H1 (cell line): ENCODE measurements at regions not wholly inside any gene's neighbourhood (a gene's known extent, or its start where the extent isn't known, plus 50 kb on each side); places are given as distances from the start of the nearest gene placed in this dataset.

Experiments
- CTCF ChIA-PET: fragments of 300-600 bp; sonication (Branson Sonifier 250); formaldehyde crosslinking; loops from one replicate; lab custom pipeline; 2021; ENCODE audit not compliant: partially characterized antibody; lab: Charles Lee
- POLR2A ChIA-PET: fragments of 300-600 bp; sonication (Branson Sonifier 250); formaldehyde crosslinking; loops from one replicate; lab custom pipeline; 2021; ENCODE audit warnings: inconsistent platforms; ENCODE audit not compliant: partially characterized antibody; lab: Charles Lee
- DNase-seq, 2 experiments: peaks; one replicate each; pipeline versions ENCODE4 v3.0.0 to v3.0.0-alpha.2; 2010 to 2022; ENCODE audit warnings: low spot score in 2 of 2, low read depth in 1 of 2, mixed read lengths in 1 of 2
- FAIRE-seq: peaks from 2 replicates; lab custom pipeline; 2011; peaks lifted over from hg19 to GRCh38; lab: Jason Lieb, UNC
- H2AFZ ChIP-seq: 2 replicates; pipeline ENCODE4 v1.8.1; 2012; ENCODE audit warnings: low read length, inconsistent platforms
- H2AK5ac ChIP-seq: 2 replicates; pipeline ENCODE4 v1.6.1; 2013; ENCODE audit warnings: low read depth, low read length
- H2BK120ac ChIP-seq: replicated peaks from 2 replicates; pipeline ENCODE3; 2013; ENCODE audit warnings: low read depth, low read length, inconsistent platforms
- H2BK12ac ChIP-seq: 2 replicates; pipeline ENCODE4 v1.6.1; 2013; ENCODE audit warnings: low read depth, low read length
- H2BK15ac ChIP-seq: 2 replicates; pipeline ENCODE4 v1.6.1; 2013; ENCODE audit warnings: low read length
- H2BK20ac ChIP-seq: 2 replicates; pipeline ENCODE4 v1.6.1; 2013; ENCODE audit warnings: low read length
- H2BK5ac ChIP-seq: 2 replicates; pipeline ENCODE4 v1.6.1; 2013; ENCODE audit warnings: low read depth, low read length
- H3K14ac ChIP-seq: 2 replicates; pipeline ENCODE4 v1.6.1; 2013; ENCODE audit warnings: inconsistent platforms; ENCODE audit not compliant: insufficient read length
- H3K18ac ChIP-seq: 2 replicates; pipeline ENCODE4 v1.6.1; 2013; ENCODE audit warnings: low read length; ENCODE audit errors: extremely low read depth
- H3K23ac ChIP-seq: 2 replicates; pipeline ENCODE4 v1.6.1; 2013; ENCODE audit warnings: inconsistent platforms; ENCODE audit not compliant: insufficient read length
- H3K23me2 ChIP-seq: 2 replicates; pipeline ENCODE4 v1.6.1; 2013; ENCODE audit warnings: low read depth, low read length
- H3K27ac ChIP-seq: 2 replicates; pipeline ENCODE4 v1.6.1; 2011; ENCODE audit warnings: low read depth, low read length, inconsistent platforms
- H3K27me3 ChIP-seq, 4 experiments: replicated peaks in 1 of 4; 1 replicate in 1 of 4; 2 replicates in 3 of 4; pipeline versions ENCODE4 v1.6.1 to v1.8.1; 2011 to 2013; ENCODE audit warnings: low read length in 3 of 4, mild to moderate bottlenecking in 3 of 4, inconsistent platforms in 2 of 4, mixed read lengths in 2 of 4, moderate library complexity in 1 of 4; ENCODE audit not compliant: control insufficient read depth in 3 of 4, insufficient read depth in 3 of 4; ENCODE audit errors: extremely low read depth in 1 of 4
- H3K36me3 ChIP-seq, 4 experiments: 2 replicates each; pipeline versions ENCODE4 v1.6.1 to v1.8.1; 2011 to 2013; ENCODE audit warnings: mild to moderate bottlenecking in 4 of 4, low read length in 3 of 4, moderate library complexity in 2 of 4, control low read depth in 1 of 4, inconsistent platforms in 1 of 4; ENCODE audit not compliant: insufficient read depth in 4 of 4, control insufficient read depth in 2 of 4
- H3K4ac ChIP-seq: replicated peaks from 2 replicates; pipeline ENCODE3; 2013; ENCODE audit warnings: low read length, low read depth, mixed read lengths, inconsistent platforms; ENCODE audit not compliant: insufficient read length
- H3K4me1 ChIP-seq, 4 experiments: replicated peaks in 1 of 4; 1 replicate in 1 of 4; 2 replicates in 3 of 4; pipeline versions ENCODE4 v1.6.1 to v1.8.1; 2011 to 2013; ENCODE audit warnings: low read length in 3 of 4, inconsistent platforms in 2 of 4, mixed read lengths in 1 of 4; ENCODE audit not compliant: insufficient read depth in 4 of 4, control insufficient read depth in 3 of 4
- H3K4me2 ChIP-seq, 2 experiments: 2 replicates each; pipeline versions ENCODE4 v1.6.1 to v1.8.1; 2011 to 2013; ENCODE audit warnings: low read depth in 2 of 2, low read length in 2 of 2, control low read depth in 1 of 2, inconsistent platforms in 1 of 2, mild to moderate bottlenecking in 1 of 2; ENCODE audit not compliant: insufficient read depth in 1 of 2
- H3K4me3 ChIP-seq, 4 experiments: fragments of 200-600, 300-600 bp in 1 of 4; sonication (generic), shearing (Covaris generic), sonication (Bioruptor Twin) in 1 of 4; 2 replicates each; pipeline versions ENCODE4 v1.5.1 to v1.8.1; 2011 to 2016; ENCODE audit warnings: low read length in 4 of 4, low read depth in 3 of 4, control low read depth in 2 of 4, inconsistent platforms in 2 of 4, mild to moderate bottlenecking in 2 of 4, mixed read lengths in 1 of 4, moderate library complexity in 1 of 4; ENCODE audit not compliant: insufficient read depth in 2 of 4; ENCODE audit errors: extremely low read depth in 1 of 4
- H3K56ac ChIP-seq: replicated peaks from 2 replicates; pipeline ENCODE3; 2013; ENCODE audit warnings: low read depth, mild to moderate bottlenecking, mixed read lengths, low read length, inconsistent platforms; ENCODE audit not compliant: insufficient read length
- H3K79me1 ChIP-seq: 2 replicates; pipeline ENCODE4 v1.6.1; 2013; ENCODE audit warnings: low read depth, low read length, control low read depth
- H3K79me2 ChIP-seq, 2 experiments: 2 replicates each; pipeline versions ENCODE4 v1.6.1 to v1.8.1; 2012 to 2013; ENCODE audit warnings: low read length in 2 of 2, mild to moderate bottlenecking in 2 of 2, inconsistent platforms in 1 of 2; ENCODE audit not compliant: insufficient read depth in 2 of 2, control insufficient read depth in 1 of 2
- H3K9ac ChIP-seq, 4 experiments: replicated peaks in 1 of 4; 1 replicate in 1 of 4; 2 replicates in 3 of 4; pipeline versions ENCODE4 v1.6.1 to v1.8.1; 2011 to 2013; ENCODE audit warnings: low read depth in 3 of 4, low read length in 3 of 4, control low read depth in 2 of 4, mild to moderate bottlenecking in 2 of 4, moderate library complexity in 2 of 4, inconsistent platforms in 1 of 4; ENCODE audit errors: extremely low read depth in 1 of 4
- H3K9me3 ChIP-seq, 2 experiments: 2 replicates each; pipeline versions ENCODE4 v1.6.1 to v1.8.1; 2012 to 2013; ENCODE audit warnings: mild to moderate bottlenecking in 2 of 2, moderate library complexity in 2 of 2, control low read depth in 1 of 2, inconsistent platforms in 1 of 2, low read depth in 1 of 2, low read length in 1 of 2, mixed read lengths in 1 of 2; ENCODE audit not compliant: insufficient read depth in 2 of 2
- H4K20me1 ChIP-seq, 2 experiments: replicated peaks in 1 of 2; 2 replicates each; pipeline versions ENCODE3 to v1.8.1; 2011 to 2013; ENCODE audit warnings: inconsistent platforms in 2 of 2, low read length in 2 of 2, mild to moderate bottlenecking in 1 of 2; ENCODE audit not compliant: insufficient read depth in 2 of 2, control insufficient read depth in 1 of 2
- H4K5ac ChIP-seq: 2 replicates; pipeline ENCODE4 v1.6.1; 2013; ENCODE audit warnings: low read length, low read depth, mixed read lengths, inconsistent platforms; ENCODE audit not compliant: insufficient read length
- H4K8ac ChIP-seq: 2 replicates; pipeline ENCODE4 v1.8.0; 2013; ENCODE audit warnings: mild to moderate bottlenecking, moderate library complexity, low read length, inconsistent platforms; ENCODE audit not compliant: insufficient read depth; ENCODE audit errors: extremely low read depth
- H4K91ac ChIP-seq: replicated peaks from 2 replicates; pipeline ENCODE3; 2013; ENCODE audit warnings: low read length, mixed read lengths, inconsistent platforms; ENCODE audit not compliant: insufficient read length
- BACH1 ChIP-seq: IDR thresholded peaks from 2 replicates; pipeline ENCODE4 v1.6.1; 2012; ENCODE audit warnings: low read length, improper control_type of control experiment
- BRCA1 ChIP-seq: IDR thresholded peaks from 2 replicates; pipeline ENCODE4 v1.6.1; 2012; ENCODE audit warnings: low read depth, low read length, improper control_type of control experiment
- CHD1 ChIP-seq: IDR thresholded peaks from 2 replicates; pipeline ENCODE4 v1.6.1; 2012; ENCODE audit warnings: low read depth, low read length, improper control_type of control experiment
- CREB1 ChIP-seq: IDR thresholded peaks from 2 replicates; pipeline ENCODE4 v1.6.1; 2012; ENCODE audit warnings: inconsistent platforms
- HDAC6 ChIP-seq: IDR thresholded peaks from one replicate; pipeline ENCODE4 v1.7.1; 2012; ENCODE audit warnings: low read depth, mild to moderate bottlenecking, inconsistent platforms, low read length, moderate library complexity
- KDM1A ChIP-seq: fragments of 200-600, 300-600 bp; sonication (generic); IDR thresholded peaks from 2 replicates; pipeline ENCODE4 v1.7.1; 2016; ENCODE audit warnings: mild to moderate bottlenecking, low read length, borderline replicate concordance
- POLR2AphosphoS5 ChIP-seq: IDR thresholded peaks from 2 replicates; pipeline ENCODE4 v1.6.1; 2011; ENCODE audit warnings: low read depth, low read length
- POU5F1 ChIP-seq: IDR thresholded peaks from 2 replicates; pipeline ENCODE4 v1.6.1; 2011; ENCODE audit warnings: low read depth, mild to moderate bottlenecking, low read length, moderate library complexity
- RBBP5 ChIP-seq: IDR thresholded peaks from 2 replicates; pipeline ENCODE4 v1.7.1; 2012; ENCODE audit warnings: low read depth, mild to moderate bottlenecking, inconsistent platforms, low read length, moderate library complexity, borderline replicate concordance
- RNF2 ChIP-seq: fragments of 200-900, 300-1000 bp; sonication (generic); IDR thresholded peaks from 2 replicates; pipeline ENCODE4 v1.7.1; 2016; ENCODE audit warnings: borderline replicate concordance, low read depth, mild to moderate bottlenecking, antibody characterized with exemption, low read length; ENCODE audit not compliant: poor library complexity, severe bottlenecking; ENCODE audit errors: missing control alignments
- SIN3A ChIP-seq, 2 experiments: IDR thresholded peaks in 1 of 2; conservative IDR thresholded peaks in 1 of 2; 2 replicates each; pipeline ENCODE4 v1.6.1; 2011 to 2012; ENCODE audit warnings: low read length in 2 of 2, improper control_type of control experiment in 1 of 2, low read depth in 1 of 2, mild to moderate bottlenecking in 1 of 2
- TBP ChIP-seq: IDR thresholded peaks from 2 replicates; pipeline ENCODE4 v1.6.1; 2011; ENCODE audit warnings: low read depth, low read length, improper control_type of control experiment
- WGBS, 2 experiments: shearing (Covaris generic) in 1 of 2; methylation state at CpG; one replicate each; pipeline versions ENCODE4 v1.1.6 to v1.1.7; 2013 to 2015; ENCODE audit warnings: low lambda C conversion rate in 2 of 2, mixed read lengths in 2 of 2, inconsistent platforms in 1 of 2, low coverage in 1 of 2, missing lambda C conversion rate in 1 of 2; ENCODE audit not compliant: insufficient replicate concordance in 2 of 2, insufficient coverage in 1 of 2, insufficient read length in 1 of 2; ENCODE audit errors: extremely low coverage in 1 of 2, missing lambda C conversion rate in 1 of 2; 5-methylcytosine and 5-hydroxymethylcytosine counted together

GRCh38 chr1:38121231-38121680 lies 74.7 kb upstream of the POU3F1 start:
- H3K14ac ChIP-seq: no peak overlapping the region
- no peak overlapping the region for H2AK5ac ChIP-seq
- no peak overlapping the region for H3K4me2 ChIP-seq
- no peaks in the 10 kb centered on the region for H3K9me3 ChIP-seq
- no peak overlapping the region for H2BK15ac ChIP-seq
- no peak overlapping the region for H3K4me3 ChIP-seq
- no peak overlapping the region for H3K4ac ChIP-seq
- no peak overlapping the region for H2BK5ac ChIP-seq
- no peaks in the 10 kb centered on the region for H4K20me1 ChIP-seq
- no peak for TF ChIP-seq KDM1A
- TF ChIP-seq CHD1: no peak
- no peak for TF ChIP-seq POU5F1
- TF ChIP-seq HDAC6: no peak
- no peak for TF ChIP-seq TBP
- TF ChIP-seq RNF2: no peak
- TF ChIP-seq CREB1: no peak
- TF ChIP-seq BRCA1: no peak
- TF ChIP-seq SIN3A (conservative IDR thresholded peaks at IDR 0.05 in 1 of 2, IDR thresholded peaks at IDR 0.05 in 1 of 2; ENCODE audit: low read depth in 1 of 2, low read length in 2 of 2): no peak
- no peak for TF ChIP-seq BACH1
- TF ChIP-seq RBBP5: no peak
- TF ChIP-seq POLR2AphosphoS5: no peak
- no peak for FAIRE-seq
- H4K91ac ChIP-seq: peak overlapping the region; percentile 22
- CTCF ChIA-PET: interaction anchor here (0.6 to 1.0 kb wide), 4 partner anchors 8 to 608 kb away, joined by 3 to 5 read pairs (median 3); no protein-coding TSS in a partner anchor
- peak overlapping the region; percentile 29; the same call in 1 of the 2 replicates for H4K8ac ChIP-seq
- no peak overlapping the region for H3K18ac ChIP-seq
- no peak overlapping the region for H3K23ac ChIP-seq
- H2BK120ac ChIP-seq: no peak overlapping the region
- no peak overlapping the region for H2AFZ ChIP-seq
- H3K36me3 ChIP-seq: no peaks in the 10 kb centered on the region
- H3K4me1 ChIP-seq: peaks cover 0 to 4% (median 3%) of the 10 kb centered on the region in 4 experiments; a peak in 3 of 7 replicates
- no peak for DNase-seq
- H4K5ac ChIP-seq: no peak overlapping the region
- H3K27ac ChIP-seq: no peak overlapping the region
- H3K23me2 ChIP-seq: no peaks in the 10 kb centered on the region
- POLR2A ChIA-PET: interaction anchor here (1.0 to 1.2 kb wide), 2 partner anchors 18 to 68 kb away, joined by 3 to 4 read pairs; no protein-coding TSS in a partner anchor
- peak overlapping the region; percentile 63; the same call in 1 of the 2 replicates for H2BK12ac ChIP-seq
- no peaks in the 10 kb centered on the region for H3K27me3 ChIP-seq
- H3K79me2 ChIP-seq: no peaks in the 10 kb centered on the region
- WGBS, 2 experiments: 85% methylated on average over 14 of the region's 14 CpGs; no CpG with 5 or more reads in 1 of the 2 experiments
- H3K9ac ChIP-seq: no peak overlapping the region
- no peaks in the 10 kb centered on the region for H3K79me1 ChIP-seq
- no peak overlapping the region for H3K56ac ChIP-seq
- H2BK20ac ChIP-seq: 0 out of 2 replicates have a peak overlapping the region, but pooled peaks have one; percentile 27
